Activated CD4-positive, alpha-beta T cell treated with anti-CD3 and anti-CD28 coated beads, Interleukin-2, amount 50 U/mL, for 4 hours (primary cell): ENCODE measurements at regions not wholly inside any gene's neighbourhood (a gene's known extent, or its start where the extent isn't known, plus 50 kb on each side); places are given as distances from the start of the nearest gene placed in this dataset.
"Not testable (repeated sequence)": the region's sequence is repeated elsewhere in the genome, so short reads cannot be mapped to it uniquely, and the experiment has no call there.

Experiments
- DNase-seq, 2 experiments: peaks; one replicate each; pipeline ENCODE4 v3.0.0-alpha.2; 2020

DNA sequence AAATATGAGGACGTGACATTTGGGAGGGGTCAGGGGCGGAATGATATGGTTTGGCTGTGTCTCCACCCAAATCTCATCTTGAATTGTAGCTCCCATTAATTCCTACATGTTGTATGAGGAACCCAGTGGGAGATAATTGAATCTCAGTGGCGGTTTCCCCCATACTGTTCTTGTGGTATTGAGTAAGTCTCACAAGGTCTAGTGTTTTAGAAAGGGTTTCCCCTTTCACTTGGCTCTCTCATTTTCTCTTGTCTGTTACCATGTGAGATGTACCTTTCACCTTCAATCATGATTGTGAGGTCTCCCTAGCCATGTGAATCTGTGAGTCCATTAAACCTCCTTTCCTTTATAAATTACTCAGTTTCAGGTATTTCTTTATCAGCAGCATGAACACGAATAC is 663.6 kb upstream of the CHRM3 start:
- no peak for DNase-seq

DNA sequence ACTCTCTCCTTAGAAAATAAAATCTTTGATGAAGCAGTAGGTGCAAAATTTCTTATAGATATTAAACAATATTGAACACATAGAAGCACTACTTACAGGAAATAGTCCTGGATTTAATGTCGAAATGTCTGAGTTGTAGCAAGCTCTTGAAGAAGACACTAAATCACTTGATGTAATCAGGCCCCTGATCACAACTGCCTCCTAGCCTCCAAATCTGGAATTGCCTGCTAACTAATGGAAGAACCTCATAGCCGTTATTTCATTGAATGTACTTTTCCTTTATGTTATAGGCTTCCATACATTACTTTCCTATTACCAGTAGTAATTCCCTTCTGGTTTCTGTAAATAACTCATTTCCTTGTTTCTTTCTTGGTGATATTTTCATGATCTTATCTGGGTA is 675.7 kb upstream of the CHRM3 start:
- no peak for DNase-seq

DNA sequence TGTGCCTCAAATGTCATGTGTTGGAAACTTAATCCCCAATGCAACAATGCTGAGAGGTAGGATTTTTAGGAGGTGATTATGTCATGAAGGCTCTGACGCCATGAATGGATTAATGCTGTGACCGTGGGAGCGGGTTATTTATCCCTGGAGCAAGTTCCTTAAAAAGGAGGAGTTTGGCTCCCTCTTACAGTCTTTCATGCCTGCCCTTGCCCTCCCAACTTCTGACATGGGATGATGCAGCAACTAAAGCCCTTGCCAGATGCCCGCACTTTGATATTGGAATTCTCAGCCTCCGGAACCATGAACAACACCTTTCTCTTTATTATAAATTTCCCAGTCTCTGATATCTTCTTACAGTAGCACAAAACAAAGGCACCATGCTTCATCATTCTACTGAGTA is 685.3 kb upstream of the CHRM3 start:
- no peak for DNase-seq

- no peak for DNase-seq
Measured at GRCh38 chr1:238690415-238690814, 696.0 kb upstream of the CHRM3 start.

DNA sequence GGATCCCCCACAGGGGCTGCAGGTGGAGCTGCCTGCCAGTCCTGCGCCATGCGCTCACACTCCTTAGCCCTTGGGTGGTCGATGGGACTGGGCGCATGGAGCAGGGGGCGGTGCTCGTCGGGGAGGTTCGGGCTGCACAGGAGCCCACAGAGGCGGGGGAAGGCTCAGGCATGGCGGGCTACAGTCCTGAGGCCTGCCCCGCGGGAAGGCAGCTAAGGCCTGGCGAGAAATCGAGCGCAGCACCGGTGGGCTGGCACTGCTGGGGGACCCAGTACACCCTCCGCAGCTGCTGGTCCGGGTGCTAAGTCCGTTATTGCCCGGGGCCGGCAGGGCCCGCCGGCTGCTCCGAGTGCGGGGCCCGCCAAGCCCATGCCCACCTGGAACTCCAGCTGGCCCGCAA is 701.8 kb upstream of the CHRM3 start:
- not testable (repeated sequence) for DNase-seq

- DNase-seq: no peak
Measured at GRCh38 chr1:238681451-238681850, 704.9 kb upstream of the CHRM3 start.

DNA sequence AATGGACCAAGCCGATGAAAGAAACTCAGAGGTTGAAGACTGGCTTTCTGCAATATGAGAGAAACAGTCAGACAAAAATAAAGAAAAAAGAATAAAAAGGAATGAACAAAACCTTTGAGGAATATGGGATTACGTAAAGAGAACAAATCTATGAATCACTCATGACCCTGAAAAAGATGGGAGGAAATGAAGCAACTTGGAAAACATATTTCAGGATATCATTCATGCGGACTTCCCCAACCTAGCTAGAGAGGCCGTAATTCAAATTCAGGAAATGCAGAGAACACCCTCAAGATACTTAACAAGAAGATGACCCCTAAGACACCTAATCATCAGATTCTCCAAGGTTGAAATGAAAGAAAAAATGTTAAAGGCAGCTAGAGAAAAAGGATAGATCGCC is 705.3 kb upstream of the CHRM3 start:
- DNase-seq: no peak

DNA sequence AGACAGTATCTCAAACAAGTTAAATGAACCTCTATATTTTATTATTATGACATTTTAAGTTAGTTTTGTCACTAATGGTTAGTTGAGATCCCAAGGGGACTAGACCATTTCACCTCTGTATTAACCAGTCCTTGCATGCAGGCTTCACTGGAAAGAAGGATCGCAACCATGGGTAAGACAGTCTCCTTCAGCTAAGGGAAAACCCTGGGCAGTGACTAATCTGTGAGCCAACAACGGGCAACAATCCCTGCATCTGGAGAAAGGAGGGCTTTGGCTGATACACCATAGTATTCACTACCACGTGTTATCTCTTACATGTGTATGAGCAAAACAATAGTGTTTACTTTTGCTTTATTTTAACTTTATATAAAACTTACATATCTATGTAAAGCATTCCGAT is 708.8 kb upstream of the CHRM3 start:
- no peak for DNase-seq

DNA sequence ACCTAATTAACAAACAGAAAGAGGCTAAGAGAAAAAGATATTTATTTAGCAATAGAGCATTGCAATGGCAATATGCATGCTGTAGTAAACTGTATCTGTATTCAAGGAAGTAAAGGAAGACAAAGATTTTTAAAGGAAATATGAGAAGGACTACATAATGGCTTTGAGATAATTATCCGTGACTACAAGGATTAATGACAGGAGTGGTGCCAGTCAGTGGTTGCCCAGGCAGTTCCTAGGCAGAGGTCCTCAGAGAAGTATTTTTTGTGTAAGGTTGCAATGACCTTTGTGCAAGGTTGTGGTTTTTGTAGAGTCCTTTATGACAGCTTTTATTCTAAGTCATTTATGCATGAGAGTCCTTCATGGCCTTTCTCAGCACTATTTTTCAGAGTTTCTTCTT is 711.1 kb upstream of the CHRM3 start:
- no peak for DNase-seq

DNA sequence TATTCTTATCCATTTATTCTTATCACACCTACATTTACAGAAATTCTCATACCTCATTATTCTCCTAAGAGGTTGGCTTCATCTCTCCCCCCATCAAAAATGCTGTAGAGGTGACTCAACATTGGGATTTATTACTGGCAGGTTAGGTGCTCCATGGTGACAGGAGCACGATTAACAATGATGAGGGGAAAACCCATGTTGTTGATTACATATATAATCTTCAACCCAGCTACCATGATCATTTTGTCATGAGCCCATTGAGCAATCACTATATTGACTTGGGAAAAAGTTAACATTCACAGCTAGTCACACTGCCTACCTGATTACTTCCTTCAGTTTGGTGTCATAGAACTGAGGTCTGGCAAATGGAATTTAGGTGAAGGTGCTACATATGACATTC is 712.1 kb upstream of the CHRM3 start:
- no peak for DNase-seq

GRCh38 chr1:238673561-238673960 is 712.8 kb upstream of the CHRM3 start:
- DNase-seq: no peak

- no peak for DNase-seq
Measured at GRCh38 chr1:238672806-238673205, 713.6 kb upstream of the CHRM3 start.

GRCh38 chr1:238672262-238672661 is 714.1 kb upstream of the CHRM3 start:
- DNase-seq: no peak

GRCh38 chr1:238664139-238664538 is 722.2 kb upstream of the CHRM3 start:
- DNase-seq: no peak

DNA sequence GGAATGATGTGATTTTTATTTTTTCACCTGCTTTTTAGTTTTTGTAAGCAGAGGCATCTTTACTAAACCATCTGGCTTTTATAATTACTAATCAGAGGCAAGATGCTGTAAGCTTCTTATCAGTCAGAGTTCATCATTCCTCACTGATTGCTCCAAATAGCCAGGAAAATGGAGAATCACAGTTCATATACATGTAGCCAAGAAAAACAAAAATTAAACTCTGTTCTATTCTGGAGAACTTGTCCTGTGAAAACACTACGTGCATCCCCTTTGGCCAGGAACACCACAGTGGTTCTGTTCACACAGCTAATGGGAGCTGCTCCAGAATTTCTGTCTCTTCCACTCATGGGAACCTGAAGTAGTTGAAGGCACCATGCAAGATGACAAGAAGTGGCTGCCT is 725.5 kb upstream of the CHRM3 start:
- DNase-seq: no peak

DNA sequence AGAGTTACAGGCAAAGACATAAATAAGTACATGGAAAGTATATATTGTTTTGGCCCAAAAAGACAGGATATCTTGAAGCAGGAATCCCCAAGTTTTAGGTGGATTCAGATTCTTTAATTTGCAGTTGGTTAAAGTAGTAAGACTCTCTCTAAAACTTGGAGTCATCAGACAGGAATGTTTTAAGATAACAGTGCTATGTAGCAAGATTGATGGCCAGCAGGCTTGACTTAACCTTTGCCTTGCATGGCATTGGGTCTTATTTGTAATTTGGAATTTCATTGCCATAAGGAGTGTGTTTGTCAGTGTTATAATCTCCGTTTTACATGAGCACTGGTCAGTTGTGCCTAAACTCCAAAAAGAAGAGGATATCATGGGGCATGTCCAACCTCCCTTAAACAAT is 727.6 kb upstream of the CHRM3 start:
- DNase-seq: no peak

- no peak for DNase-seq
Measured at GRCh38 chr1:238653693-238654321, 732.6 kb upstream of the CHRM3 start.

DNA sequence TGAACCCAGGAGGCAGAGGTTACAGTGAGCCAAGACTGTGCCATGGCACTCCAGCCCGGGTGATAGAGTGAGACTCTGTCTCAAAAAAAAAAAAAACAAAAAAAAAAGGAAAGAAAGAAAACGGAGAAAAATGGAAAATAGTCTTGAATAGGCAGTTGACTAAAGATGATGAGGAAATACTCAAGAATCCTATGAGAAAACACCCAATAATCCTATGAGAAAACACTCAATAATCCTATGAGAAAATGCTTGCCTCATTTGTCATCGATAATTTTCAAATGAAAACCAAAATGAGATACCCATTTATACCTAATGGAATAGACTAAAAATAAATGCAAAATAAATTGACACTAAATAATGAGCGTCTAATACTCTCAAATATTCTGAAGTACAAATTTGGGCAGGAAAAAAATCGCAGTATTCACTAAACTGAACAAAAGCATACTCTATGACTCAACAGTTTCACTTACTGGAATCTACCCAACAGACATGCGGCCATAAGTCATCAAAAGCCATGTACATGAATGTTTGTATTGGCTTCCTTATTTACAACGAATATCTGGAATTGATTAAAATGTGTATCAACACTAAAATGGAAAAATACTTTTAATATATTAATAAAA is 733.9 kb upstream of the CHRM3 start:
- no peak for DNase-seq

GRCh38 chr1:238649200-238649599 is 737.2 kb upstream of the CHRM3 start:
- no peak for DNase-seq

- no peak for DNase-seq
Measured at GRCh38 chr1:238648751-238649150, 737.6 kb upstream of the CHRM3 start.

DNA sequence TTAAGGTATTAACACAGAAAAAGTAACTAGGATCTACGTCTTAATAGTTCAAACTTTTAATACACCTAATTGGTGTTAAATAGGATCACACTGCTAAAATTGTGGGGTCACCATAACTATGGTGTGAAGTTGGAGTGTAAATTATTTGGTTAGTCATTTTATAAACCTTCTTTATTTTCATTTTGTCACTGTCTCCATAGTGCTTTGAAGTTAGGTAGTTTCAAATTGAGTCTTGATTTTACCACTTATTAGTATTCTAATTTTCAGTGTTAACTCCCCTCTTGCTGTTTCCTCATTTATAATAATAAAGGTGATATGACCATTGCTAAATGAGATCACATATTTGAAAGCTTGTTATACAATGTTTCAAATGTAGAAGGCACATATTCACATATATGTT is 738.1 kb upstream of the CHRM3 start:
- no peak for DNase-seq

DNA sequence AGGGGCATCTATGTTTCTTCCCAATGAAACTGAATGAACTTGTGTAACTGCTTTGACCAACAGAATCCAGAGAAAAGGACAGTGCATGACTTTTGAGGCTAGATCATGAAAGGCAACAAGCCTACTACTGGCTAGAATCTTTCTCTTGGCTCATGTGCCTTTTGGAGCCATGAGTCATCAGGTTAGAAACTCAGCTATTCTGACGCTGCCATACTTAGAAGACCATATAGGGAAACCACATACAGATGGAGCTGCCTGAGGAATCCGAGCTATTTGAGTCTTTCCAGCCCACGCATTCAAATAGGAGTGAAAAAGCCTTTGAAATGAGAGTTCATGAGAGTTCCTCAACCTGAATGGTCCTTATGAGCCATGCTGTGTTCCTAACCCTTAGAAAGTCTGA is 738.5 kb upstream of the CHRM3 start:
- DNase-seq: no peak

DNA sequence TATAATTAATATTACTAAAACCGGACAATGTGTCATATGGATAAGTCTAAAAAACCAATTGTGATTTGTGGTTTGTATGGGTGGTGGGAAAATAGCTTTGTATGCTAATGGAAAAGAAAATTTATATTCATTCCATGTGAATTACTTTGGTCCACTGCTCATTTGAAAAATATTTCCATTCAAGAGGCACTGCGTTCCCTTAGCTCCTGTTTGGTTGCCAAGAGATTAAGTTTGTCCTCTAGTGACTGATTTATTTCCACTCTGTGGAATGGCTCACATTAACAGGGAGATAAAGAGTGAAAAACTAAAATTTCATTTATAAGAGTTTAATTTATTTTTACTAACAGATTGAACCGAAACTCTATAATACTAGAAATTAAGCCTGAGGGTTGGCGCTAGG is 744.1 kb upstream of the CHRM3 start:
- no peak for DNase-seq

GRCh38 chr1:238639861-238640260 is 746.5 kb upstream of the CHRM3 start:
- no peak for DNase-seq

DNA sequence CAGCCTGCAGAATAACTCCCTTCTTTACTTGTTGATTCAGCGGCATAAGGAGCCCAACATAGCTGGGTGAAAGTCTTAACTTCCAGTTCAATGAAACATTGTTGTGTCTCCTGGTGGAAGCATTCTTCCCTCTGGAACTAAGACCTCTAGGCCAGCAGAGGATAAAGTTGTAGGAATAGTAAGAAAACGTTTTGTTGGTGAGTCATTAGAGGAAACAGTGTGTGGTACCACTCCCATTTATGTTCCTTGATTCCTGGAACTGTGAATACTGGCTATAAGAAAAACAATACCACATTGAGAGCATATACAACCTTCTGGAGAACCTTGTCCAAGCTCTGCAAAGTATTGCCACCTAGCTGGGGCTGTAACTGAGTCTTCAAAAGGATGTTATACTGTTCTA is 737.4 kb upstream of the ZP4 start:
- no peak for DNase-seq
